Dermis microvascular lymphatic vessel endothelial cell (primary cell): ENCODE measurements at regions not wholly inside any gene's neighbourhood (a gene's known extent, or its start where the extent isn't known, plus 50 kb on each side); places are given as distances from the start of the nearest gene placed in this dataset.

Experiments
- DNase-seq, 2 donors: peaks; one replicate each; pipeline versions ENCODE4 v3.0.0 to v3.0.0-alpha.2; 2010; ENCODE audit warnings: low read depth in 2 of 2

DNA sequence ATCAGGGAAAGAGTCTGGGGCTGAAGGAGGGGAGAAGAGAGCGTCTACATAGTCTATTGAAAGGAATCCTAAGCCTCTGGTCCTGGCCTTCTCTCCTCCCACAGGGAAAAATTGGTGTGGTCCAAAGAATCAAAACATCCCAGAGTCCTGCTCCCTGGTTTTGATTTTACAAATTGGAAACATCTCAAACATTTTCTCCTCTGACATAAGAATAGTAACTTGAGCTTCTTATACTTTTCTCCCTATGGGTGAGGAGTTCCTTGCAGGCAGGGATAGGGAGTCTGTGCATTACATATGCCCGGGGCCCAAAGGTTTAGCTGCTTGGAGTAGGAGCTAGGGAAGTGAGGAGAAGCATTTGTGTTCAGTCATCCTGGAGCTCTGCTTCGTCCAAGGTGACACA is 120.0 kb upstream of the GGTLC1 start:
- DNase-seq, result no peak

DNA sequence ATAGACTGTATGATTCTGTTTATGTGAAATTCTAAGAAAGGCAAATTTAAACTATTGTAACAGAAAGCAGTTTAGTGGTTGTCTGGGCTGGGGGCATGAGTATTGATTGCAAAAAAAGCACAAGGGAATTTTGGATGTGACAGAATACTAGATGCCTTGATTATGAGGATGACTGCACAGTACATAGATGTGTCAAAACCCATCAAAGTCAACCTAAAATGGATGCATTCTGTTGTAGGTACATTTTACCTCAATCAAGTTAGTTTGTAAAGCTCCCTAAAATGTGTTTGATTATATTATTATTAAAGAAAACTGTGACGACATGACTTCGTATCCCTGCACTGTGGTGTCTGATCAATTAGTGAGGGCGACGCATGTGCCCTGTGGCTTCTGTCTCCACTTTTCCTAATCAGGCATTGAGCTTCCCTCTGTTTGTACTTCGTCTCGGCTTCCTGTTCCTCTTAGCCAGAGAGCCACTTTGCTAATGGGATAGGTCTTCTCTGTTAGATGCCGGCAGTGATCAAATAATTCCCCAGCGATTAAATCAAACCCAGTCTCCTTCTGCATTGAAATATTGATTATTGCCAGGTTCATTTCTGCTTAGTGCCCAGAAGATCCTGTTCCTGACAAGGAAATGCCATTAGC is 118.3 kb upstream of the GGTLC1 start:
- no peak for DNase-seq

DNA sequence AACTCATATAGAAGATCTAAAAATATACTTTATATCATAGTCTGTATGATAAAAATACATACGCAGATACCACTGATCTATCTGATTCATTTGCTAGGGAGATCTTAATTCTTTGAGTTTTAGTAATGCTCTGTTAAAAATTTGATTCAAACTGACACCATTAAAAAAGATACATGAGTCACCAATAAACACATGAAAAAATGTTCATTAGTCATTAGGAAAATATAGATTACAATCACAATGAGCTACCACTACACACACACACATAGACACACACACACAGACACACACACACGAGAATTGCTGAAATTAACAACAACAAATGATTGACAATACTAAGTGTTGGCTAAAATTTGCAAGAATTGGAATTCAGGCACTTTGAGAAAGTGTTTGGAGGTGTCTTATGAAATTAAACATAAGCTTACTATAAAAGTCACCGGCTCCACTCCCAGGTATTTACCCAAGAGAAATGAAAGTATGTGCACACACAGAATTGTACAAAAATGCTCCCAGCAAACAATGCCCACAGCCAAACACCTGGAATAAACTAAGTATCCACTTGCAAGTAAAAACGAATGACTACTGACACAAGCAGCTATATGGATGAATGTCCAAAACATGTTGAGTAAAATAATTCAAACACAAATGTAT is 117.7 kb upstream of the GGTLC1 start:
- peak in 1 of 2 donors; percentile 48 for DNase-seq

DNA sequence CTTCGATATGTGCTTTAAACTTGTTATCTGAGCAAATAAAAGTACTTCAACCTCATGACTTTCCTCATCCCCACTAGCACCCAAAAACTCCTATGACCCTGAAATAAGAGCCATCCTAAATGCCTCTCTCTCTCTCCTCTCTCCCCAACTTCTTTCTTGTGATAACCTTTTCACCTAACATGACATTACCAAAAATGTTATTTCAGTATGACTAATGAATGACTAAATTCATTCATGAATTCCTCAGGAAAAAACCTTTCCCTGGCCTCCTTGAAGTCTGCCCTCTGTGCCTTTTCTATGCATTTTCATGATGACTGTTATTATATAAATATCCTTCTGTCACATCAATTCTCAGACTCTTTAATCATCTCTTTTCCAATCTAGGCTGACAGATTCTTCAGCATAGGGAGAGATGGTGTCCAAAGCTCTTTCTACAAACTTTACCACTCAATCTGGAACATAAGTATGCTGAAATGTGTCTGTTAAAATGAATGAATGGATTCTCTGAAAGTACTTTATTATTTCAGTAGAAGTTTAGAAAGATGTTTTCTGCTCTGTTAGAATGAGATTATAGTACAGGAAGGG is 114.3 kb upstream of the GGTLC1 start:
- DNase-seq, result peak in 1 of 2 donors; percentile 70

- peak in 1 of 2 donors; percentile 36 for DNase-seq
Observed at GRCh38 chr20:24102290-24102689, 113.7 kb upstream of the GGTLC1 start.

DNA sequence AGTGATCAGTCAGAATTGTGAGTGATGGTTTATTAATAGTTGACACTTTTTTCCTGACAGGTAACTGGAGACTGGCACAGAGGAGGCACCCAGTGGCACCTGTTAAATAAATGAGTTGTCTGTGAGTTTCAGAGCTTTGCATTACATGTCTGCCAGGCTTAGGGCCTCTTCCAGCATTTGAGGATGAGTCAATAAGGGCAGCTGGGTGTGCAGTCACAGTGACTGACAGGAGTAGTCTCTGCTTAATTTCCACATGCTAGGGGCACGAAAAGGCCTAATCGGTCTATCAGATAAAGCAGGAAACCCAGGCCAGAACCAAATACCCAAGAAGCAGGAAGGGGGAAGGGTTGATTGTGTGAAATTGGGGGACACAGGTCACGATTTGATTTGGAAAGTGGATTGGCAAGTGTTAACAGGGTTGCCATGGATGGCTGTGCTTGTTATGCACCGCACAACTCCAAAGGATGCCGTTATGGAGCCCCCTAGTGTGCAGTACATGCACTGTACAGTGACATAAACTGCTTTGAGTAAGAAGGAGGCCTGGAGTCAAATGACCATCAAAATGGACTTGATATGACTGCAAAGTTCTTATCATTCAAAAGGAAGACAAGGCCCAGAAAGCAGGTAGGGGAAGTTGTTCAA is 111.9 kb upstream of the GGTLC1 start:
- peak; percentile 72 to 86 for DNase-seq

DNA sequence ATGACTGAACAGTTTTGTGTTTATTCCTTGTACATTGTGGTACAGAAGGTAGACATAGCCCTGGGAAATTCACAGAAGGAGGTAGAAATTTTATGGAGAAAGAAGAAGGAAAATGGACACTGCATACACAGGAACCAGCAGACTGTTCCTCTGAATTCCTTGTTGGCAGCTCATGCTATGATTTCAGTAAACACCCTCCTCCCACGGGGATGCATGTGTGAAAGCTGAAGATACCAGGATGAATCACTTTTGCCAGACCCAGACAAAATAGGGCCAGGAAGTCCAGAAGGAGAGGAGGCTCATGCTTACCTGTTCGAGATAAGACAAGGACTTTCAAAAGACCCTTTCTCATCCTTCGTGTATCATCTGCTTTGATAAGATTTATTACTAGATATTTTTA is 110.3 kb upstream of the GGTLC1 start:
- DNase-seq, result peak in 1 of 2 donors; percentile 49

DNA sequence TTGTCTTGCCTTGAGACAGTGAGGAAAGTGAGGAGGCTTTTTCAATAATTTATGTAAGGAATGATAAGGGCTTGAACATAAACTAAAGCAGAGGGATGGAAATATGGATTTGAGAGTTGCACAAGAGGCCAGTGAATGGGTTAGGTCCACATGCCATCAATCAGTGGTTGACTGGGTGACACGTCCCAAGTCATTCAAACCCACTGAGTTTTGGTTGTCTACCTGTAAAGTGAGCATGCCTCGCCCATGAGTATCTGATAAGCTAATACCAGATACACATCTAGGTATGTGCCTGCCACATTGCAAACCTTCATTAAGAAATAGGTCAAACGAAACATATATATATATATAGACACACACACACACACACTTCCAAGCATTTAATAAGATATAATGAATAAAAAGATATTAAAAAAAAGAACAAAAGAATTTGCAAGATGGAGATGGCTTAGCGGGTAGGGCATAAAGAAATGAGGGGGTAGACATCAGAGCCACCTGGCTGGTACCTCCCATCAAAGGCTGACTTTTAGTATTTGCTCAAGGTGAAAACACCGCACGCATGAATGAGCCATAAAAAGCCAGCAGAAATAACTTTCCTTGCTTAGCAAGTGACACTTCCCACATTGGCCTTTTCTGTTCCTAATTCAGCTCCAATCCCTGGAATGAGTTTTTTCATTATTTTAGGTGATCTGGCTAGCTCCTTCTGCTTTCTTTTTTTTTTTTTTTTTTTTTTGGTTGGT is 109.1 kb upstream of the GGTLC1 start:
- no peak for DNase-seq

DNA sequence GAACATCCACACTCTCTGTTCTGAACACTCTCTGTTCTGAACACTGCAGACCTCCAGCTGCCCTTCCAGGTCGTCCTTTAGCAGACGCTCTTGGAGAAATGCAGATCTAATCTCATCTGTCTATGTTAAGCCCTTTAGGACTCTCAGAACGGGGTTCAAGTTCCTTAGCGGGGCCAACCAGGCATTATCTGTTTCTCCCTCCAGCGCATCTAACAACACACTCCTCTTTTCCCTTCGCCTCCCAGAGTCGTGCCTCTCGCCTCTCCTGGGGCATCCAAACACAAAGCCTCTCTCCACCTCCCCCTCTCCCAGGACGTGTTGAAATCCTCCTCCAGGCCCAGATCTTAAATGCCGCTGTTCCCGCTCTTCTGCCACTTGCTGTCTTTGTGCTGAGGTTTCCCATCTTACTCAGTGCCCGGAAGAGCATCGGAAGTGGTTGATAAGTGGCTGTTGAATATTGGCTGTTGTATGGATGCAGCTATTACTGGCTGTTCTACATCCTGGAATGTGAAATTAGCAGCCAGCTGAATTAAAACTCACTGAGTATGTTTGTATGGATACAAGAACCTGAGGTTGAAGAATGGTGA is 108.4 kb upstream of the GGTLC1 start:
- no peak for DNase-seq

GRCh38 chr20:24096264-24096663 is 107.7 kb upstream of the GGTLC1 start:
- DNase-seq, result no peak

GRCh38 chr20:24095756-24096155 is 107.2 kb upstream of the GGTLC1 start:
- peak in 1 of 2 donors; percentile 23 for DNase-seq

DNA sequence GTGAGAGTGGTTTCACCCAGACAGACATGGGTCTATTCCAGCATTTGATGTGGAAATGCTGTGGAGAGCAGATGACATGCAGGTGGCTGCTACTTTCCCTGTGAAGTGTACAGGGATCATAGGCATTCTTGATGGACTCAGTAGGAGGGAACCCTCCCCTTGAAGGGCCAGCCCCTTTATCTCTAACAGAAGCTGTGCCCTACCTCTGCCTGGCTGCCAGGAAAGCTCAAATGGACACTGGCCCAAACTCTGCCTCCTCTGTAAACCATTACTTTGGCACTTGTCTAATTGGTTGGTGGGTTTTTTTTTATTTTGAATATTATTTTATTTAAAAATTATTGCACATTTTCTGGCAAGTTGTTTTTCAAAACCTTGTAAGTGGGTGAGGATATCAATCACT is 106.7 kb upstream of the GGTLC1 start:
- no peak for DNase-seq

GRCh38 chr20:24089576-24089975 is 101.0 kb upstream of the GGTLC1 start:
- DNase-seq, result no peak

- DNase-seq, result no peak
Observed at GRCh38 chr20:24086121-24086520, 97.5 kb upstream of the GGTLC1 start.

DNA sequence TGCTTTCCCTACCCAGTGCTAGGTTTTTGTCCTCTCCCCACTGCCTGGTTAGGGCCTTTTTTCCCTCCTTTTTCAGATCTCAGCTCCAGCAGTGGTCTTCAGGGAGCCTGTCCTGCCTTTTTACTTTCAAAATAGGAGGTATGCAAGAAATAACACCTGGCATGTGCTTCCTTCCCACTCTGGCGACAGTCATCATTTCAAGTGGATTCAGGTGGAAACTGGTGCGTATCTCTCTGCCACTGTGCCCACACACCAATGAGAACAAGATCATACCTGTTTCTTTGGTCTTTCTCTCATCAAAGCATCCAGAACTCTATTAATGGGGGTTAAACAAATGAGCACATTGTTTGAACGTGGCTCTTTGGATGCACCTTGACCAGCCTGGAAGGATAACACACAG is 95.7 kb upstream of the GGTLC1 start:
- no peak for DNase-seq

DNA sequence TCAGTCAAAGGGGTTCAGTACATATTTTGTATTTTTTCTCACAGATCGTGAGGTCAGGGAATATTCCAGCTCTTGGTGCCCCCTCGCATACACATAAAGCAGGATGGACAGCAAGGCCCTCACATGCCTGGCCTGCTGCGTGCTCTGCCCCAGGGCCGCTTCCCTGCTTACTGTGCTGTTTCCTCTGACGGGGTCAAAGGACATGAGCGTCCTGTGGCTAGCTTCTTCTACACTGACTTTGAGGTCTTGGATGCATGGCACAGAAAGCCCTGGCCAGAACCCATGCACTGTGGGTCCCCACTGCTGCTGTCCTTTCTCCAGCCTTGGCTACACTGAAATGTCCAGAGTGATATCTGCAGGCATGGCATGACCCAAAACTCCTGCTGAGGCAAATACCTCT is 92.5 kb upstream of the GGTLC1 start:
- no peak for DNase-seq

- no peak for DNase-seq
Observed at GRCh38 chr20:24079661-24080412, 91.3 kb upstream of the GGTLC1 start.

GRCh38 chr20:24077145-24077544 is 88.6 kb upstream of the GGTLC1 start:
- DNase-seq, result no peak

- DNase-seq, result no peak
Observed at GRCh38 chr20:24070679-24071078, 82.1 kb upstream of the GGTLC1 start.

- no peak for DNase-seq
Observed at GRCh38 chr20:24066076-24066700, 77.6 kb upstream of the GGTLC1 start.
